ENCODE measurements at regions not wholly inside any gene's neighbourhood (a gene's known extent, or its start where the extent isn't known, plus 50 kb on each side); places are given as distances from the start of the nearest gene placed in this dataset.

DNA sequence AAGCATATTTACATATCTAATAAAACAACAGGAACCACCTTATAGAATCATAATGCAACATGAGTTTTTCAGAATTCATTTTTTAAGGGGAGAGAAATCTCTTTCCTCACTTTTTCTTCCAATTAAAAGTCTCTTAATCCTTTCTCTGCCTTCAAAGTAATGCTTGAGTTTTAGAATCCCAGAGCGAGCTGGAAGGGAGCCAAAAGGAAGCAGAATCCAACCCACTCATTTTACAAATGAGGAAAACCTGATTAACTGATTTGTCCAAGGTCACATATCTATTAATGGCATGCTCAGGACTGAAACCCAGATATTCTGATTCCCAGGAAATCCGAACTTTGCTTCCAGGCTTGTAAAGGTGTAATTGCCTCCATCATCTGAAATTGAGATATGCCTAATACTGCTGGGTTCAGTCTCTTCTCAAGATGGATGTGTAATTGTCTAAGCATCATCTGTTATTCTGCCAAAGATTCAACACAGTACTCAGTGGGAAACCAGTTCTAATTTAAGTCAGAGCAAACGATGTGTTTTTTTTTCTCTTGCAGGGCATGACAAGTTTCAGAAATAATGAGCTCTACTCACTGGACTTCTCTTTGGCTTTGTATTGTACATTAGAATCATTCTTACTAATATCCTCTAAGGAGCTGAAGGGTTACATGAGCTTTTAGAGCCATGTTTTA lies 481.4 kb upstream of the CFAP20DC start:
- intact Hi-C loops (cut with DNase I), result no loop called here

DNA sequence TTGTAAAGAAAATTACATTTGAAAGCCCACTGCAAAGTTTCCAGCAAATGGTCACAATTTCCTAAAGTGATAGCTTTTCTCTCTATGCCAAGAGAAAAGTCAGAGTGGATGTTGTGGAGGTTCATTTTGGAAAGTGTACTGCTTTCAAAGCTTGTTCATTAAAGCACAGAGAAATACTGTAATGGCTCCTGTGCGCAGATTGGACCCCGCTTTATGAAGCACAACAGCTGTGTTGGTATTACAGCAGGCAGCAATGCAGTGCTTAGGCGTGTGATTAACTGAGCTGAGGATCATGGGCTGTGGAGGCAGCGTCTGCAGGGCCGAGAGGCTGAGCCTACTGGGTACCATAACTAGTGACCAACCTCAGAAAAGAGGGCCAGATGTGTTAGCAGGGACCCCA lies 478.4 kb upstream of the CFAP20DC start:
- Histone ChIP-seq H3K4me3 (no peak overlapping the region), H3K4me1 (ENCODE audit: insufficient read depth) (no peaks in the 10 kb centered on the region), H3K36me3 (no peaks in the 10 kb centered on the region), H3K27me3 (no peaks in the 10 kb centered on the region), H3K27ac (no peak overlapping the region), H3K9me3 (no peaks in the 10 kb centered on the region)
- TF ChIP-seq, protein P1, sequence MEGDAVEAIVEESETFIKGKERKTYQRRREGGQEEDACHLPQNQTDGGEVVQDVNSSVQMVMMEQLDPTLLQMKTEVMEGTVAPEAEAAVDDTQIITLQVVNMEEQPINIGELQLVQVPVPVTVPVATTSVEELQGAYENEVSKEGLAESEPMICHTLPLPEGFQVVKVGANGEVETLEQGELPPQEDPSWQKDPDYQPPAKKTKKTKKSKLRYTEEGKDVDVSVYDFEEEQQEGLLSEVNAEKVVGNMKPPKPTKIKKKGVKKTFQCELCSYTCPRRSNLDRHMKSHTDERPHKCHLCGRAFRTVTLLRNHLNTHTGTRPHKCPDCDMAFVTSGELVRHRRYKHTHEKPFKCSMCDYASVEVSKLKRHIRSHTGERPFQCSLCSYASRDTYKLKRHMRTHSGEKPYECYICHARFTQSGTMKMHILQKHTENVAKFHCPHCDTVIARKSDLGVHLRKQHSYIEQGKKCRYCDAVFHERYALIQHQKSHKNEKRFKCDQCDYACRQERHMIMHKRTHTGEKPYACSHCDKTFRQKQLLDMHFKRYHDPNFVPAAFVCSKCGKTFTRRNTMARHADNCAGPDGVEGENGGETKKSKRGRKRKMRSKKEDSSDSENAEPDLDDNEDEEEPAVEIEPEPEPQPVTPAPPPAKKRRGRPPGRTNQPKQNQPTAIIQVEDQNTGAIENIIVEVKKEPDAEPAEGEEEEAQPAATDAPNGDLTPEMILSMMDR (IDR thresholded peaks at IDR 0.05), result no peak
- no peak for TF ChIP-seq POLR2A (IDR thresholded peaks at IDR 0.05)
- no peak for TF ChIP-seq EP300 (IDR thresholded peaks at IDR 0.05)
- intact Hi-C loops (cut with DNase I), result no loop called here
- no peak for DNase-seq
- 87 to 93% (median 87%) methylated on average over 5 of the region's 5 CpGs for WGBS, 3 donors

More for the DNA sequence above, 481.4 kb upstream of the CFAP20DC start:
- Histone ChIP-seq H3K27ac (no peak overlapping the region), H3K36me3 (no peaks in the 10 kb centered on the region), H3K27me3 (no peaks in the 10 kb centered on the region), H3K4me3 (no peak overlapping the region), H3K4me1 (ENCODE audit: insufficient read depth) (no peaks in the 10 kb centered on the region), H3K9me3 (no peaks in the 10 kb centered on the region)
- WGBS, 3 donors, result 20 to 29% (median 23%) methylated on average over 3 of the region's 3 CpGs
- DNase-seq, result no peak
- TF ChIP-seq EP300 (IDR thresholded peaks at IDR 0.05) (no peak), POLR2A (IDR thresholded peaks at IDR 0.05) (no peak)
- TF ChIP-seq, protein P1 (IDR thresholded peaks at IDR 0.05), result no peak

DNA sequence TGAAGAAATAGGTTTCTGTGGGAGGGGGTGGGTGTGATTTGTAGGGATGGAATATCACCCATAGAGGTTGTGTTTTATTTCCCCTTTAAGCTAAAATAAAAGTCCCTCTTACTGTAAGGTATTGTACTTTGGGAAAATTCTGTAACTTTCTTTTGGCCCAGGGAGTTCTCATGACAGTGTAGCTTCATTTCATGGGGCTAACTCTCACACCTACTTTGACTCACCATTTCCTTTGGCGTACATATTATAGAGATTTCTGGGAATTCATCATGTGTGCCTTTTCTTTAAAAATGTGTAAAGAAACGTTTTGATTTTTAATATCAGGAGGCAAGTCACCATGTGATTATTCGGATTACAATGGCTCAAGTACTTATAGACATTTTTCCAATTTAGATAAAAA lies 477.7 kb upstream of the CFAP20DC start:
- no peaks in the 10 kb centered on the region for H3K4me1 ChIP-seq (ENCODE audit: insufficient read depth)
- intact Hi-C loops (cut with DNase I), result no loop called here
- no peaks in the 10 kb centered on the region for H3K9me3 ChIP-seq
- H3K4me3 ChIP-seq, result no peak overlapping the region
- no peak overlapping the region for H3K27ac ChIP-seq
- no peaks in the 10 kb centered on the region for H3K27me3 ChIP-seq
- no peak for TF ChIP-seq EP300 (IDR thresholded peaks at IDR 0.05)
- TF ChIP-seq, protein P1 (IDR thresholded peaks at IDR 0.05), result no peak
- TF ChIP-seq POLR2A (IDR thresholded peaks at IDR 0.05), result no peak
- no peak for DNase-seq
- no peaks in the 10 kb centered on the region for H3K36me3 ChIP-seq
- 73 to 84% (median 83%) methylated on average over 3 of the region's 3 CpGs for WGBS, 3 donors

DNA sequence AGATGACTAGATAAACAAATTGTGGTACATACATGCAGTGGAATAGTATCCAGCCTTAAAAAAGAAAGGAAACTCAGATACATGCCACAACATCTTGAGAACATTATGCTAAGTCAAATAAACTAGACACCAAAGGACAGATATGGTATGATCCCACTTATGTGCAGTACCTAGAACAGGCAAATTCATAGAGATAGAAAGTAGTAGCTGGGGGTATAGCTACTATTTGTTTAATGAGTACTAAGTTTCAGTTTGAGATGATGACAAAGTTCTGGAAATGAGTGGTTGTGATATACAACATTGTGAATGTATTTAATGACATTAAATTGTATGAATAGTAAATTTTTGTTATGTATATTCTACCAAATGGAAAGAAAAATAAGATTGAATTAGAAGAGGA lies 477.2 kb upstream of the CFAP20DC start:
- no peaks in the 10 kb centered on the region for H3K36me3 ChIP-seq

More for the DNA sequence above, 477.2 kb upstream of the CFAP20DC start:
- TF ChIP-seq EP300 (IDR thresholded peaks at IDR 0.05), result no peak
- TF ChIP-seq POLR2A (IDR thresholded peaks at IDR 0.05), result no peak
- TF ChIP-seq, protein P1 (IDR thresholded peaks at IDR 0.05), result no peak
- Histone ChIP-seq H3K4me3 (no peak overlapping the region), H3K9me3 (no peaks in the 10 kb centered on the region), H3K4me1 (ENCODE audit: insufficient read depth) (no peaks in the 10 kb centered on the region), H3K27ac (no peak overlapping the region), H3K27me3 (no peaks in the 10 kb centered on the region)
- intact Hi-C loops (cut with DNase I), result no loop called here
- DNase-seq, result no peak
